ENCODE measurements at regions not wholly inside any gene's neighbourhood (a gene's known extent, or its start where the extent isn't known, plus 50 kb on each side); places are given as distances from the start of the nearest gene placed in this dataset.
A peak's percentile ranks its signal among the peaks of the same experiment; 100 is the strongest.

DNA sequence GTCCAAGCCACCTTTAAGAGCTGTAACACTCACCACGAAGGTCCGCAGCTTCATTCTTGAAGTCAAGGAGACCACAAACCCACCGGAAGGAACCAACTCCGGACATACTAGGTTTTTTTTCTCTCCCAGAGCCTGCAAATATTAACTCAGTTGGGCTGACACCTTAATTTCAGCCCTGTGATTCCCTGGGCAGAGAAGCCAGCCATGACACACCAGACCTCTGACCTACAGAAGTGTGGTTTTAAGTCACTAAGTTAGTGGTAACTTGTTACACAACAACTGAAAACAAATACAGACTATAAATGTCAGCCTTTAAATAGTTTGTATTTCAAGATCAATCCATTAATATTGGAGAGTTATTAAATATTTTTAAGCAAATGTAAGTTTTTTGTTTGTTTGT lies 855.1 kb downstream of the TMEM182 start:
- no peak overlapping the region for H3K4me3 ChIP-seq
- no peaks in the 10 kb centered on the region for H3K4me1 ChIP-seq (replicated peaks in 1 of 2)
- no peak overlapping the region for H3K27ac ChIP-seq
- ATAC-seq (replicated peaks in 6 of 8), result no peak
- in situ Hi-C loops (cut with MboI; ENCODE audit: low pct_unique_long_range_greater_than_20kb in 2 of 9, low sequenced_read_pairs in 9 of 9, unreplicated experiment in 9 of 9), result no loop called here
- 20 to 100% (median 80%) methylated on average over 1 to 4 of the region's 4 CpGs; no CpG with 5 or more reads in 2 of the 10 experiments for WGBS, 10 experiments

GRCh38 chr2:103618112-103618511 lies 856.3 kb downstream of the TMEM182 start:
- in situ Hi-C loops (cut with MboI; ENCODE audit: low pct_unique_long_range_greater_than_20kb in 2 of 9, low sequenced_read_pairs in 9 of 9, unreplicated experiment in 9 of 9), result no loop called here
- Histone ChIP-seq H3K27ac (no peak overlapping the region), H3K4me1 (replicated peaks in 1 of 2) (no peaks in the 10 kb centered on the region), H3K4me3 (no peak overlapping the region)
- 0 to 100% (median 60%) methylated on average over 1 to 2 of the region's 2 CpGs for WGBS, 10 experiments
- ATAC-seq (replicated peaks in 6 of 8), result peak in 4 of 8 experiments; percentile 24 to 83 (median 68)

- in situ Hi-C loops (cut with MboI; ENCODE audit: low pct_unique_long_range_greater_than_20kb in 2 of 9, low sequenced_read_pairs in 9 of 9, unreplicated experiment in 9 of 9), result no loop called here
- Histone ChIP-seq H3K4me1 (replicated peaks in 1 of 2) (no peaks in the 10 kb centered on the region), H3K4me3 (no peak overlapping the region), H3K27ac (no peak overlapping the region)
- WGBS, 10 experiments, result 0 to 83% (median 27%) methylated on average over 1 of the region's 1 CpG; no CpG with 5 or more reads in 2 of the 10 experiments
- ATAC-seq (replicated peaks in 6 of 8), result no peak
These were observed 865.5 kb downstream of the TMEM182 start for GRCh38 chr2:103627301-103627700.

GRCh38 chr2:103638978-103639377 lies 877.1 kb downstream of the TMEM182 start:
- H3K4me1 ChIP-seq (replicated peaks in 1 of 2), result no peaks in the 10 kb centered on the region
- ATAC-seq (replicated peaks in 6 of 8), result no peak
- in situ Hi-C loops (cut with MboI; ENCODE audit: low pct_unique_long_range_greater_than_20kb in 2 of 9, low sequenced_read_pairs in 9 of 9, unreplicated experiment in 9 of 9), result no loop called here
- no peak overlapping the region for H3K4me3 ChIP-seq
- 0 to 79% (median 22%) methylated on average over 1 to 2 of the region's 2 CpGs; no CpG with 5 or more reads in 1 of the 10 experiments for whole genome bisulfite sequencing, 10 experiments
- no peak overlapping the region for H3K27ac ChIP-seq

DNA sequence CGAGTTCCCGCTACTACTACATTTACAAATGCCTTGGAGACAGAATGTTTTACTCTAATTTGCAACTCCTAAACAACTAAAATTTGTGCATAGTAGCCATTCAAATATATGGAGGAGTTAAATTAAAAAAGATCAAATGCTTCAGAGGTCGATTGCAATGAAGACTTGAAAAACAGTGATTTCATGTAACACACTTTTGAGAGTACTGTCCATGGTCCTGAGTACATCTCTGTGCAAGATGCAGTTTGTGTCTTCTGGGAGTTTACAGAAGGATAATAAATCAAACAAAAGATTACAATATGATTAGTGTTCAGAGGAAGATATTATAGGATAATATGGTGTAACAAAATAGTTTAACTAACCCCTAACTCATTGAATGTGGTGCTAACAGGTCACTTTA lies 894.7 kb downstream of the TMEM182 start:
- in situ Hi-C loops (cut with MboI; ENCODE audit: low pct_unique_long_range_greater_than_20kb in 2 of 9, low sequenced_read_pairs in 9 of 9, unreplicated experiment in 9 of 9), result no loop called here
- H3K4me3 ChIP-seq, result no peak overlapping the region
- ATAC-seq (replicated peaks in 6 of 8), result no peak
- H3K27ac ChIP-seq, result no peak overlapping the region
- 12 to 87% (median 81%) methylated on average over 2 to 3 of the region's 3 CpGs; no CpG with 5 or more reads in 1 of the 10 experiments for WGBS, 10 experiments
- no peaks in the 10 kb centered on the region for H3K4me1 ChIP-seq (replicated peaks in 1 of 2)

GRCh38 chr2:103660519-103660918 lies 898.7 kb downstream of the TMEM182 start:
- in situ Hi-C loops (cut with MboI; ENCODE audit: low pct_unique_long_range_greater_than_20kb in 2 of 9, low sequenced_read_pairs in 9 of 9, unreplicated experiment in 9 of 9), result no loop called here
- H3K27ac ChIP-seq, result no peak overlapping the region
- no peak for ATAC-seq (replicated peaks in 6 of 8)
- no peaks in the 10 kb centered on the region for H3K4me1 ChIP-seq (replicated peaks in 1 of 2)
- no peak overlapping the region for H3K4me3 ChIP-seq

DNA sequence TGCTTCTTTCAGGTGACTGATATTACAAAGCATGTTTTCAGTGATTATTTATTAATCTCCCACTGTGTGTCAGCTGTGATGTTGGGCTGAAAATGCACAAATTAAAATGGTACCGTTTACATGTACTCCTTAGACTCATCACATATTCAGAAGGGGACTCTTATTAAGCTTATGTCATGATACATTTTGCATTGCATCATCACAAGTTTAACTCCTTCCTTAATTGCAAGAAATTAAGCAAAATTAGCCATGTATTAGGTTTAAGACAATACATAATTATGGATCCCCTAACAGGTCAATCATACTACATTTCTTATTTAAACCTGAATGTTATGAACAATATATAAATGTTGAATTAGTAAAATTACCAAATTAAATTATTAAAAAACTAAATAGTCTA lies 899.1 kb downstream of the TMEM182 start:
- in situ Hi-C loops (cut with MboI; ENCODE audit: low pct_unique_long_range_greater_than_20kb in 2 of 9, low sequenced_read_pairs in 9 of 9, unreplicated experiment in 9 of 9), result no loop called here
- no peak overlapping the region for H3K27ac ChIP-seq
- 0 to 63% (median 8%) methylated on average over 1 of the region's 1 CpG; no CpG with 5 or more reads in 3 of the 10 experiments for WGBS, 10 experiments
- ATAC-seq (replicated peaks in 6 of 8), result no peak
- H3K4me1 ChIP-seq (replicated peaks in 1 of 2), result no peaks in the 10 kb centered on the region
- no peak overlapping the region for H3K4me3 ChIP-seq

DNA sequence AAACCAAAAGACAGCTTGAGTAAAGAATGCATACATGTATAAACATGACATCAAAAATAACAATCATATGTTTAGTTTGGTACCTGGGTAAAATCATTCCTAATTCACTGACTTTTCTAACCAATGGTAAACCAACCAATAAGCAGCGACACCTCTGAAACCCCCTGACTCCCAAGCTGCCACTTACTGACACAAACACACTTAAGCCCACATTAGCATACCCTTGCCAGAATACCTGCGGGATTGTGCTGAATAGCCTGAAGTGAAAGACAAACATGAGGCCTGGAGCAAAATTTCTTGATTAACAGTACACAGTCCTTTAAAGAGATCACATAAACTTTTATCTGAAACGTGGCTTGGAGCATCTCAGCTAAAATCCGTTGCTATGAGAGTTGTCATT lies 902.9 kb downstream of the TMEM182 start:
- Histone ChIP-seq H3K27ac (no peak overlapping the region), H3K4me1 (replicated peaks in 1 of 2) (no peaks in the 10 kb centered on the region), H3K4me3 (no peak overlapping the region)
- no peak for ATAC-seq (replicated peaks in 6 of 8)
- WGBS, 10 experiments, result 0 to 80% (median 58%) methylated on average over 1 to 4 of the region's 4 CpGs
- in situ Hi-C loops (cut with MboI; ENCODE audit: low pct_unique_long_range_greater_than_20kb in 2 of 9, low sequenced_read_pairs in 9 of 9, unreplicated experiment in 9 of 9), result no loop called here

- ATAC-seq (replicated peaks in 6 of 8), result no peak
- in situ Hi-C loops (cut with MboI; ENCODE audit: low pct_unique_long_range_greater_than_20kb in 2 of 9, low sequenced_read_pairs in 9 of 9, unreplicated experiment in 9 of 9), result no loop called here
- 7 to 100% (median 90%) methylated on average over 2 to 3 of the region's 3 CpGs; no CpG with 5 or more reads in 2 of the 10 experiments for WGBS, 10 experiments
- no peak overlapping the region for H3K27ac ChIP-seq
- H3K4me1 ChIP-seq (replicated peaks in 1 of 2), result peaks cover 0 to 6% of the 10 kb centered on the region in 2 donors
- H3K4me3 ChIP-seq, result no peak overlapping the region
These were observed 905.6 kb downstream of the TMEM182 start for GRCh38 chr2:103667335-103667884.

DNA sequence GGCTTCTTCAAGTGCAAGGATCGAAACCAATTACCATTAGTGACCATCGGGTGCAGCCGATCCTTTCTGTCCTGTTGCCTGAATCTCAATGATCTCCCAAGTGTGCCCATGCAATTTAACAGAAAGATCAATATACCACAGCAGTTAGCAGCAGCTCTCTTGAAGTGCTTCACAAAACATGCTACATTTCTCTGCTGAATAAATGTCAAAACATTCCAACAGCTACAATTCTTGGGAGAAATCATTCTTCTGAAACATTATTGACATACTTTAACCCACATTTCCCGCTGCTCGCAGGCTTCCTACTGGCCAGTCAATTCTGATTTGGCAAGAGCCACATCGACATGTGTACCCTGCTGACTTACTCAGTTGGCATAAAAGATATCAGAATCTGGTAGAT lies 907.7 kb downstream of the TMEM182 start:
- 24 to 73% (median 46%) methylated on average over 2 to 6 of the region's 6 CpGs; no CpG with 5 or more reads in 1 of the 10 experiments for WGBS, 10 experiments
- in situ Hi-C loops (cut with MboI; ENCODE audit: low pct_unique_long_range_greater_than_20kb in 2 of 9, low sequenced_read_pairs in 9 of 9, unreplicated experiment in 9 of 9), result no loop called here
- peak in 5 of 8 experiments; percentile 21 to 73 (median 25) for ATAC-seq (replicated peaks in 6 of 8)
- no peak overlapping the region for H3K4me3 ChIP-seq
- H3K27ac ChIP-seq, result no peak overlapping the region
- peaks cover 0 to 6% of the 10 kb centered on the region in 2 donors for H3K4me1 ChIP-seq (replicated peaks in 1 of 2)
